ENCODE measurements at regions not wholly inside any gene's neighbourhood (a gene's known extent, or its start where the extent isn't known, plus 50 kb on each side); places are given as distances from the start of the nearest gene placed in this dataset.

- TF ChIP-seq, protein P1, sequence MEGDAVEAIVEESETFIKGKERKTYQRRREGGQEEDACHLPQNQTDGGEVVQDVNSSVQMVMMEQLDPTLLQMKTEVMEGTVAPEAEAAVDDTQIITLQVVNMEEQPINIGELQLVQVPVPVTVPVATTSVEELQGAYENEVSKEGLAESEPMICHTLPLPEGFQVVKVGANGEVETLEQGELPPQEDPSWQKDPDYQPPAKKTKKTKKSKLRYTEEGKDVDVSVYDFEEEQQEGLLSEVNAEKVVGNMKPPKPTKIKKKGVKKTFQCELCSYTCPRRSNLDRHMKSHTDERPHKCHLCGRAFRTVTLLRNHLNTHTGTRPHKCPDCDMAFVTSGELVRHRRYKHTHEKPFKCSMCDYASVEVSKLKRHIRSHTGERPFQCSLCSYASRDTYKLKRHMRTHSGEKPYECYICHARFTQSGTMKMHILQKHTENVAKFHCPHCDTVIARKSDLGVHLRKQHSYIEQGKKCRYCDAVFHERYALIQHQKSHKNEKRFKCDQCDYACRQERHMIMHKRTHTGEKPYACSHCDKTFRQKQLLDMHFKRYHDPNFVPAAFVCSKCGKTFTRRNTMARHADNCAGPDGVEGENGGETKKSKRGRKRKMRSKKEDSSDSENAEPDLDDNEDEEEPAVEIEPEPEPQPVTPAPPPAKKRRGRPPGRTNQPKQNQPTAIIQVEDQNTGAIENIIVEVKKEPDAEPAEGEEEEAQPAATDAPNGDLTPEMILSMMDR (IDR thresholded peaks at IDR 0.05), result no peak
- no peak for TF ChIP-seq POLR2A (IDR thresholded peaks at IDR 0.05)
These were observed 640.4 kb upstream of the CADM2 start for GRCh38 chr3:84318273-84318809.

Measured in testis (tissue), 2 donors.